HG02943 (cell line): ENCODE measurements at regions not wholly inside any gene's neighbourhood (a gene's known extent, or its start where the extent isn't known, plus 50 kb on each side); places are given as distances from the start of the nearest gene placed in this dataset.
A peak's percentile ranks its signal among the peaks of the same experiment; 100 is the strongest.

Source experiments
- ATAC-seq: cut with Tn5 transposase; IDR thresholded peaks from one replicate; pipeline ENCODE4 v1.9.1; 2021; ENCODE audit warnings: mild to moderate bottlenecking, low read depth, moderate library complexity; ENCODE audit not compliant: unreplicated experiment

DNA sequence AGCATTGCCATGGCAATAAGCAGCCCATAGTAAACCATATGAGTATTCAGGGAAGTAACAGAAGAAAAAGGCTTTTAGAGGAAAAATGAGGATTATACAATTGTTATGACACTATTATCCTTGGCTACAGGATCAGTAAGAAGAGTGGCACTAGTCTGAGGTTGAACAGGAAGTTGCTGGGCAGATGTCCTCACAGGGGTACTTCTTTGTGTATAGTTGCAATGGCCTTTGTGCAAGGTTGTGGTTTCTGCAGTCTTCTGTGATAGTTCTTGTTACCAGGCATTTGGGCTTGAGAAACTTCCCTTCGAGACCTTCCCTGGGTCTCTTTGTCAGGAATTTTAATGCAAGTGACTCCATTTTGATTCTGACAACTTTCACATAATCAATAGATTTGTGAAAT is 100.6 kb upstream of the ATP11B start:
- ATAC-seq, result no peak

DNA sequence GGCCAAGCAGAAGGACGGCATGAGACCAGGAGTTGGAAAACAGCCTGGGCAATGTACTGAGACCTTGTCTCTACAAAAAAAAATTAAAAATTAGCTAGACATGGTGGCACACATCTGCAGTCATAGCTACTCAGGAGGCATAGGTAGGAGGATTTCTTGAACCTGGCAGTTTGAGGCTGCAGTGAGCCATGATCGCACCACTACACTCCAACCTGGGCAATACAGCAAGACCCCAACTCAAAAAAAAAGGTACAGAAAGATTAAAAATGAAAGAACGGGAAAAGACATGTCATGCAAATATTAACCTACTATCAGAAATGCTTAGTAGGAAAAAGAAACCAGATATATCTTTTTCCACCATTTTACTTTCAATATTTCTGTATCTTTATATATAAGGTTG is 99.6 kb upstream of the ATP11B start:
- no peak for ATAC-seq

DNA sequence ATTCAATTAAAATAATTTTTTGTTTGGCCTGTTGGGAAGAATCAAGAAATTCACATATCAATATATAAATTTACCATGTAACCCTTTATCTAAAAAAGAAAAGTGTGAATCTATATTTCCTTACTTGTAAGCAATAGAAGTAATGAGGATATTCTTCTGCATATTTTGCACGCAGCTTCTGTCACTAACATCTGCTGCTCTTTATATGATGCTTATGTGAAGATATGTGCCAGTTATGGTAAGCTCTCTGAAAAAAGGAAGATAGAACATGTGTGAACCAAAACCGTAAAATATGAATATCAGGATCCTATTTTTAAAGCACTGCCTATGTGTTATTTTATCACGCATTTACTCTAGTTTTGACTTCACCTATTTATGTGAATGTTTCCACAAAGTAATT is 96.4 kb upstream of the ATP11B start:
- no peak for ATAC-seq

DNA sequence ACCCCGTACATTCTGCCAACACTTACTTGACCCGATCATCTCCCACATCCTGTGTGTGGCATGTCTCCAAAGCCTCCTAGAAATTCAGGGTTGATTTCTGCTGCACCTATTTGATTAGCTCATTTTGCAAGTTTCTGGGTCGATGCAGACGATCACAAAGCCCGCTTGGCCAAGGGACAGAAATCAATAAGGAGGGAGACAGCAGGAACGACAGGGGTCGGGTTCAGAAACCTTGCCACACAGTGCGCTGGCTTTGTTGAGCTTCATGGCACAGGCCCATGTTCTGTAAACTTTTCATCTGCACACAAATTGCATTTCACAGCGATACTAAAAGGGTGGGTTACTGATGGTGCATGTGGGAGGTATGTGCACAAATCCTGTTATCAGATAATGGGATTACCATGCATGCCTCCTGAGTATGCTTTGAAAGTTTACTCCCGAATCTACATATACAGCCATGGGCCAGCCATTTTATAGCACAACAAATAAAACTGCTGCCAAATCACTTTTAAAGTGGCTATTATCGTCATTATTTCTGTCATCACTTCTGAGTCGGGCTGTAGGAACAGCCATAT is 95.9 kb upstream of the ATP11B start:
- ATAC-seq, result no peak

DNA sequence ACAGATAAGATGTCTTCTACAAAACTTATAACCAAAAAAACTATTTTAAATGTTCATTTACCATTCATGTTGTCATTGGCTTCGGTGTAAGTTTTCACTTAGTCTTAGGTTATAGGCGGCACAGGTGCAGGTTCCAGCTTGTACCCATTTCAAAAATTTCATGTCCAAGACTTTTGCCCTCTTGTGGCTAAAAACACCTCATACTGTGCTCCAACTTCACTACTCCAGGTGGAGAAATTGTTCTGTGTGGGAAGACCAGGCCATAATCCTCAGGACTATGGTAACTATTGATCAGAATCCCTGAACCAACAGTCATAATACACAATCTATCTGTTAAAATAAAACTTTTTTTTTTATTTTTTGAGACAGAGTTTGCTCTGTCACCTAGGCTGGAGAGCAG is 95.2 kb upstream of the ATP11B start:
- no peak for ATAC-seq

DNA sequence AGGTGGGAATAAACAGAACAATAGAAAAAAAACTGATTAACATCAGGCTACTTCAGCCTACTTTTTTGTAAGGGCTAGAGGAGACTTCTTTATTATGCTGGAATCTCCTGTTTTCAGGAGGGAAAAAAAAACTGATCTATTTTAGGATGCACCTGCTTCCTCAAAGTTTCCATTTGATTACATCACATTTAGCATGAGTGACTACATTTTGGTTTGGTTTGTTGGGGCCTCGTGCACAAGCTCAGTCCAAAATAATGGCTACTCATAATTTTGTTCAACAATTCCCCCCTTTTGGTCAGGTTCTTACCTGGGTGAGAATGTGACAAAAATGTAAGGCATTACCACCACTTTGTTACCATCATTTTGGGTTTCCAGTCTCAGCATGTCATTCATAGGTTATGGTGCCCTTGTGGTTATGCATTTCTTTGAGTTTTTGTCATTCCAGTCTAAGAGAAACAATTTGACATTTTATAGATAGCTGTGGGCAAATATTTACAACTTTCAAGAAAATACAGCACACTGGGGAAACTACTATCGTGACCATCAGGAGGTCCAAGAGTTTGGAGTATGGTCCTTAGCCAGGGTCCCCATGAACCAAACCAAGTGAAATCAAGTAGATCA is 93.6 kb upstream of the ATP11B start:
- no peak for ATAC-seq

DNA sequence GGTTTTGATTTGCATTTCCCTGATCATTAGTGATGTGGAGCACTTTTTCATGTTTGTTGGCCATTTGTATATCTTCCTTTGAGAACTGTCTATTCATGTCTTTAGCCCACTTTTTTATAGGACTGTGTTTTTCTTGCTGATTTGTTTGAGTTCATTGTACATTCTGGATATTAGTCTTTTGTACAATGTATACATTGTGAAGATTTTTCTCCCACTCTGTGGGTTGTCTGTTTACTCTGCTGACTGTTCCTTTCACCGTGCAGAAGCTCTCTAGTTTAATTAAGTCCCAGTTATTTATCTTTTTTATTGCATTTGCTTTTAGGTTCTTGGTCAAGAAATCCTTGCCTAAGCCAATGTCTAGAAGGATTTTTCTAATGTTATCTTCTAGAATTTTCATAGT is 91.1 kb upstream of the ATP11B start:
- no peak for ATAC-seq

DNA sequence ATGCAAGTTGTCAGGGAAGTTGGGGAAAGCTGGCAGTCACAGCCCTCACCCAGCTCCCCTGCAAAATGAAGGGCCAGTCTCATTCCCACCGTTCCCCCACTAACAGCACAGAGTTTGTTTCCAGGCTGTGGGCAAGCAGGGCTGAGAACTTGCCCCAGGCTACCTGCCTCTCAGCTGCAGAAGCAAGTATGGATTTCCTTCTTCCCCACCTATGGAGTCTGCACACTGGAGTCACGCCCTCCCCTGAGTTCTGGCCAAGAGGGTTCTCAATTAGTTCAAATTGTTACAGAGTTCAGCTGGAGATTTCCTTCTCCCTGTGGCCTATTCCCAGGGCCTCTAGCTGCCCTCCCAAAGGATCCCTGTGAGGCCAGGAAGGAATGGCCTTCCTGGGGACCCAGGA is 90.1 kb upstream of the ATP11B start:
- ATAC-seq, result no peak

DNA sequence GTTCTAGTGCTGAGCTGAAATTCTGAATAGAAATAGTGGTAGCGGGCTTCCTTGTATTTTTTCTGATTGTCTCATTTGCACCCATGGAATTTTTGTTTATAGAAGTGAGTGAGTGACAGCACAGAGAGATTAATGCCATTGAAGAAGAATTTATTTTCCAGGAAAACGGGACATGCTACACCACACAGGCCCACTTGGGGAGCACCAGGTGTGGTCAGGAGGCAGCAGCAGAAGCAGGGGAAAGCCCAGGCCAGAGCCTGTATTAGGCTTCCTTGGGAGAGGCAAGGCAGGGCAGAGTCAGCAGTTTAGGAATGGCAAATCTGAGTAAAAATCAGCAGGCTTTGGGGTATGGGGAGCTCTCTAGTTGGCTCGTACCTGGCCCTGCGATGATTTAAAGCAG is 88.4 kb upstream of the ATP11B start:
- ATAC-seq, result no peak

DNA sequence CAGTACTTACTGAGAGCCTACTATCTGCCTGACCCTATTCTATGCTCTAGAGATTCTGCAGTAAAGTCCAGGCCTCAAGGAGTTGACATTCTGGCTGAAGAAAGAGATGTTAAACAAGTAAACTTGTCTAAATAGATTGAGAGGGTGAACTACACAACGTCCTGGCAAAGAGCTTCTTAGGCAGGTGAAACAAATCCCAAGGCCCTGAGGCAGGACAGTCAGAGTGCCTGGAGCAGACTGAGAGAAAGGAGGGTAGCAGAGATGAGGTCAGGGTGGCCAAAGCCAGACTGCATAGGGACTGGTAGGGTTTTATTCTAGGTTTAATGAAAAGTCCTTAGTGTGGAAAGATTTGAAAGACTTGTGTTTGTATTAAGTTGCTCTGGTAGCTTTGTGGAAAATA is 84.5 kb upstream of the ATP11B start:
- ATAC-seq, result no peak

DNA sequence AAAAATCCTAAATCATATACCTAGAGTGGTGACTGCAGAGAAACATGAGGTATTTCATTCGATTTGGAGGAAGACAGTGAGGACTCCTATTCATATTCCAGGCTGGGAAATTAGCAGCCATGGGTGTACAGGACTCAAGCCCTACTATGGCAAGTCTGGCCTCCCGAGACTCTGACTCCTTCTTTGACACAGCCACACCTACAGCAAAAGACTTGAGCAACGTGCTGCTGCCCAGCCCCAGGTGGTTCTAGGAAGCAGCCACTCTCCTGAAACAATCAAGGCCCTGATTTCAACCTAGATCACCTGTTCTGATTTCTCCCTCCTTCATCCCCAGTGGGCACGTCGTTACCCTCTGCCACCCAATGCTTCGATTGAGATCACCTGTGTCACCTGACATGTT is 84.0 kb upstream of the ATP11B start:
- no peak for ATAC-seq

DNA sequence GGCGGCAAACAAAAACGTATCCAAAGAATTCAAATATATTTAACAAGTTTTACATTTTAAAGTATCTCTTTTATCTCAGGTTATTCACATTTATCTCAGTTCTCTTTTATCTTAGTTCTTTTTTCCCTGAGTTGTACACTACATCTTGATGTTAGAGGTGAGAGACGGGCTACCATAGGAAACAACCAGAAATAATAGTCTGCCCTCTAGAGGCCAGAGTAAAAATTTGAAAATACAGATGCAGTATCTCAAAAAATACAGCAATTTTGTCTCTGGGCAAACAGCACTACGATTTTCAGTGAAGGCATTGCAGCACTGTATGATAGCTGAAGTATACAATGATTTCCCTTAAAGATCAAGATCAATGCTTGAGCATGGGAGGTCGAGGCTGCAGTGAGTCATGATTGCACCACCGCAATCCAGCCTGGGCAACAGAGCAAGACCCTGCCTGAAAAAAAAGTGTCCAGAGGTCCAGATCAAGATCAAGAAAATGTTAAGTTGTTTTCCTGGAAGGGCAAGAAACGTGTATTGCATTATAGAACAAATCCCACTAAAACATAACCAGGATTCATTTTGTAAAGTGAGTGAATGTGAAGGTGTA is 82.6 kb upstream of the ATP11B start:
- no peak for ATAC-seq

DNA sequence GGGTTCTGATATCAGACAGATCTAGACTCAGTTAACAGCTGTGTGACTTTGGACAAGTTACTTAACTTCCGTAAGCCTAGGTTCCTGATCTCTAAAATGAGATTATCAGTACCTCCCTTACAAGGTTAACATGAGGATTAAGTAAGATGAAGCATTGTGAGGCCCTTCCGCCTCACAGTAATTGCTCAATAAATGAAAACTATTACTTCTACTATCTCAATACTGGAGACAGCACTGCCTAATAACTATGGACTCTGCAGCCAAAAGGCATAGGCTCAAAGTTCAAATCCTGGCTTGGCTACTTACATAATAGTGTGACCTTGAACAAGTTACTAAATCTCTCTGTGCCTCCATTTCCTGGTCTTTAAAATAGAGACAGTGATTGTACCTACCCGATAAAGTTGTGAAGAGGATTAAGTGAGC is 82.0 kb upstream of the ATP11B start:
- ATAC-seq, result no peak

DNA sequence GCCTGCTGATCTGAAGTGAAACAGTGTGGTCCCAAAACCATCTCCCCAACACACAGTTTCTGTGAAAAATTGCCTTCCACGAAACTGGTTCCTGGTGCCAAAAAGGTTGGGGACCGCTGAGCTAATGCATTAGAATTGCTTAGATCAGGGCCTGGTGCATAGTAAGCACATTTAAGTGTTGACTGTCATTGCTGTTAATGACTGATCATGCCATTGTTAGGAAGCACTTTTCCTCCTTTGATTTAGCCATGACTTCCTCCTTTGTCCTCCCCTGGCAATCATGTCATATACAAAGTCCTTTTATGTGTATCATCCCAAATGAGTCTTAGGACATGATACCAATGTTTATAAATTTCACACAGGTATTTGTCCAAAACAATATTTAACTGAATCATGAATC is 81.5 kb upstream of the ATP11B start:
- no peak for ATAC-seq

DNA sequence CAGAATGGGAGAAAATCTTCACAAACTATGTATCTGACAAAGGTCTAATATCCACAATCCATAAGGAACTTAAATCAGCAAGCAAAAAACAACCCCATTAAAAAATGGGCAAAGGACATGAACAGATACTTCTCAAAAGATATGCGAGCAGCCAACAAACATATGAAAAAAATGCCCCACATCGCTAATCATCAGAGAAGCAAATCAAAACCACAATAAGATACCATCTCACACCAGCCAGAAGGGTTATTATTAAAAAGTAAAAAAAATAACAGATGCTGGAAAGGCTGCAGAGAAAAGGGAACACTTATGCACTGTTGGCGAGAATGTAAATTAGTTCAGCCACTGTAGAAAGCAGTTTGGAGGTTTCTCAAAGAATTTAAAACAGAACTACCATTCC is 80.2 kb upstream of the ATP11B start:
- no peak for ATAC-seq

DNA sequence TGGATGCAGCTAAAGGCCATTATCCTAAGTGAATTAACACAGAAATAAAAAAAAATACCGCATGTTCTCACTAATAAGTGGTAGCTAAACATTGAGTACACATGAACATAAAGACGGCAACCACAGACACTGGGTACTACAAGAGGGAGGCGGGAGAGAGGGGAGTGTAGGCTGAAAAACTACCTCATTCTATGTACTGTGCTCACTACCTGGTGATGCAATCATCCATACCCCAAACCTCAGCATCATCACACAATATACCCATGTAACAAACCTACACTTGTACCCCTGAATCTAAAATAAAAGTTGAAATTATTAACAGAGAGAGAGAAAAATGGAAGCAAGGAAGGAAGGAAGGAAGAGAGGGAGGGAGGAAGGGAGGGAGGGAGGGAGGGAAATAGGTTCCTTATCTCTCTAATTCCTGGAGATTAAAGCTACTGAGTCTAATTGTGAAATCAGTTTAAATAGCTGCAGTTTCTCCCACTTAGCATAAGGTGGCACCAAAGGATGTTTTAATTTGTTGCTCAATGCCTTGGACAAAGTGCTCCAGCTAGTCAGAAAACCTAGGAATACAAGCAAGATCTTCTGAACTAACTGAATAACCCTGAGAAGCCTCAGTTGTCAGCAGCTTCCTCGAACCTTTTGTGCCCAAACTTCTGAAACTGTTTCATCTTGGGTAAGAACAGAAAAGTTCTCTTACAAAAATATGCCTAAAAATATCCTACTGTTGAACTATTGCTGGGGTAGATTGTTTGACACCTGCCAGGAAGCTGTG is 79.4 kb upstream of the ATP11B start:
- ATAC-seq, result peak; percentile 40

DNA sequence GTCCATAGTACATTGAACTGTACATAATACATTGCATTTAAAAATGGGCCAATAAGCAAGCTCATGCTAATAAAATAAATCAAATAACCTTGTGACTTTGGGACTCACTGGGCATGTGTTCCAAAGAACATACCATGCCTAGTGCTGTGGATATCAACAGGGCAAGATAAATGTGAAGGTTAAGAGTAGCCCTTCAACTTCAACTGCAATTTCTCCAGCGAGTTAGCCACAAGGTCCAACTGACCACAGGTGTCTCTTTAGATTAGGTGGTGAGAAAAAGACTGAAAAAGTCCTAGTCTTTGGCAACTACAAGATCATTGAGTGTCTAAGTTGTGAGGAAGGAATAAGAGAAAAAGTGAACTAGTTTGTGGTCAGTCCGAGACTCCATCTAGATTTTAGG is 78.3 kb upstream of the ATP11B start:
- ATAC-seq, result no peak

DNA sequence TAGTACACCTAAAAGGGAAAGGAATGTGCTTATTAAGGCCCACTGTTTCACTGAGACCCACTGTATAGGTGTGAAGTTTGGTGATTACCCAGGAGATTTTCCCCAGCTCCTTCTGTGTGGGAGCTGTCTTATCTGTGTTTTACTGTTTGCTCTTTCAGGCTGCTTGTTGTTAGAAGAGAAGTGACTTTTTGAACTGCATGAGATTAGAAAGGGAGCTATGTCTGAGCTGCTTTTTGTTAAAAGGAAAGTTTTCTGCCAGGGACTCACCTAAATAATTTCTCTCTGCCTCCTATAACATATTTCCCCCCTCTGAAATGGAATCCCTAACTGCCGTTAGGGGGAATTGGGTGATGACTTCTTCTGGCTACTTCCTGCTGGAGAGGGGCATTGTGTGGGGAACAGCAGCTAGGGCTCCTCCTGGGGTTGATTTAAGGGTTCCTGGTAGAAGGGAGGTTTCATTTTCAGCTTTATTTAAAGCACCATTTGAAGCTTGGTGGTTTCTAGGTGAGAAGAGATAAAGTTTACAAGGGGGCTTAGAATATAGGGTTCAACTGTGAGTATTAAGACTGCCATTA is 77.1 kb upstream of the ATP11B start:
- ATAC-seq, result no peak

DNA sequence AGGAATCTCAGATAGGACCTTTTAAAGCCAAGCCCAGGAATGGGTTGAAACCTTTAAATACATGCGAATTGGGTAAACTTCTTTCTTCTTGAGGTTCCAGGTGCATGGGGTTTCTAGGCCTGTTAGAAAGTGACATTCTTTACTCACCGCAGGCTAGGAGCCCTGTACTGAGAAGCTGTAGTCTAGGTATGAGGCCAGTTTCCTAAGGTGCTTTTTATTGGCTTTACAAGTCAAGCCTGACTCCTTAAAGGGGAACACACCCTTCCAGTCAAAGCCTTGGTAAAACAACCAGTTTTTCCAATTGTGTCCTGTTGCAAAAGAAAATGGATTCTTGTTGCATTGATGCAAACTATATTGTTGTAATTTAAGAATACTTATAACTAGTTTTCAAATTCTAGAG is 76.1 kb upstream of the ATP11B start:
- ATAC-seq, result peak; percentile 77

DNA sequence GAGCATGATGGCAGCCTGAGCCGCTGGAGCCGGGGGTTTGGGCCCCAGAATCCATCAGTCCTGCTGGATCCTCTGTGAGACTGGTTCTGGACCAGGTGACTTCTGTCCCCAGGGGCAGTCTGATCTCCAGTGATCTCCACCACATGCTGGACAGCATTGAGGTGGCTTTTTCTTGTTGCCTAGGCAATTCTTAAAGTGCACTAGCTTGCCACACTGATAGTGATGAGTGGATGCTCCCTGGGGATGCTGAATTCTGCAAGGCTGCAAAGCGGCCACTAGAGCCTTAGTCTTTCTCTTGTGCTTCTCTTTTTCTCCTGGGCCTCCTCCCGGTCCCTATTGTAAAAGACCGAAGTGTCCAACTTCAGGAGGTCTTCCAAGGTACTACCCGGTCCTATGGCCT is 70.4 kb upstream of the ATP11B start:
- no peak for ATAC-seq

DNA sequence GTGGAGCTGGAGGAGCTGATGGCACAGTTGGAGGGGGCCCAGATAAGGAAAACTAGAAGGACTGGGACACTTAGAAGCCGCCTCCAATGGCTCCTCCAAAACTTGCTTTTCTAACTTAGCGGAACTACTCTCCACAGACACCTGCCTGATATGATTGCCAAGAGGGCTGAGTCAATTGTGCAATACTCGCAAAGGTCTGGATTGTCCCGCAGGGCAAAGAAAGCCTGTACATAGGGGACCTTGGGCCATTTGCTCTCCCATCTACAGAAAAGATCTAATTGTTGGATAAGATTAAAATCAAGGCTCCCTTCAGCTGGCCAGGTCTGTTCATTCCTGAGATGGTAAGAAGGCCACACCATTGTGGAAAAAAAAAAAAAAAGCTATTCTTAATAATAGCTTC is 69.7 kb upstream of the ATP11B start:
- no peak for ATAC-seq
